Mesodermal cell (in vitro differentiated cells): ENCODE measurements at regions not wholly inside any gene's neighbourhood (a gene's known extent, or its start where the extent isn't known, plus 50 kb on each side); places are given as distances from the start of the nearest gene placed in this dataset.
A peak's percentile ranks its signal among the peaks of the same experiment; 100 is the strongest.

Source experiments
- H3K27ac ChIP-seq: 2 replicates; pipeline ENCODE4 v1.7.0; 2013; ENCODE audit warnings: mild to moderate bottlenecking, low read depth, low read length, moderate library complexity; ENCODE audit not compliant: severe bottlenecking
- H3K36me3 ChIP-seq: 2 replicates; pipeline ENCODE4 v1.7.1; 2013; ENCODE audit warnings: mild to moderate bottlenecking, low read length, moderate library complexity; ENCODE audit not compliant: control insufficient read depth, insufficient read depth
- H3K4me1 ChIP-seq: one replicate; pipeline ENCODE4 v1.7.1; 2013; ENCODE audit warnings: mild to moderate bottlenecking, low read length; ENCODE audit not compliant: insufficient read depth, control insufficient read depth, poor library complexity, severe bottlenecking
- H3K4me3 ChIP-seq: 2 replicates; pipeline ENCODE4 v1.7.0; 2013; ENCODE audit warnings: low read length, control low read depth, mild to moderate bottlenecking; ENCODE audit not compliant: insufficient read depth, poor library complexity, severe bottlenecking; ENCODE audit errors: extremely low read depth
- H3K9me3 ChIP-seq: 2 replicates; pipeline ENCODE4 v1.7.1; 2013; ENCODE audit warnings: mild to moderate bottlenecking, low read length, moderate library complexity; ENCODE audit not compliant: control insufficient read depth
- WGBS, 2 experiments: methylation state at CpG; one replicate each; pipeline ENCODE4 v1.1.5; 2013; ENCODE audit warnings: missing lambda C conversion rate in 2 of 2; ENCODE audit not compliant: insufficient coverage in 2 of 2; 5-methylcytosine and 5-hydroxymethylcytosine counted together

DNA sequence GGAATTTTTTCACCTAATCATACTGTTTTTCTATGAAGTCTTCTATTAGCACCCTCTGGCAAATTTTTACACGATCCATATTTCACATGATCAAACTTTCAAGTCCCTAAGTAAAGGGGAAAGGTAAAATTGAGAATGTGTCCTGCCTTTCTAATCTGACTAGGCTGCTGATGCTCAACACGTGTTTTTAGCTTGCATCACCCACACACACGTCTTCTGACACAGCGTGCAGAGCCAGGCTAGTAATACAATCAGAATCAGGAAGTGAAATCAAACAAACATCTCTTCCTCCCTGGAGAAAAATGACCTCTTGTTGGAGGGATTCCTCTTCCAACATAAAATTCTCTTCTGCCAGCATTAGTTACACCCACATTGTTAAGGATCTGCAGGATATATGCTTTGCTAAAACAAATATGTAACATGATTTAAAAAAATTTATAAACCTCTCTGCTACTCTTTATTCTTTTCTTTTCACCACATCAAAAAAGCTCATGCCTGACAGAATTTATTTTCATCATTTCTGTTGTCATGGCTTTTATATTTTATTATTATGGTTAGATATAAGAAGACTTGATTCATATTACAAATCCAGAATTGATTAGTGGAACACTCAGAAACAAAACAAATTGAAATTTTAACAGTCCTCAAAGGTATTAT, 122.4 kb downstream of the RAP2B start:
- no peak overlapping the region for H3K4me3 ChIP-seq
- no peaks in the 10 kb centered on the region for H3K36me3 ChIP-seq
- no peaks in the 10 kb centered on the region for H3K9me3 ChIP-seq
- H3K4me1 ChIP-seq = peaks cover 17% of the 10 kb centered on the region
- peak overlapping the region; percentile 46 for H3K27ac ChIP-seq
- no CpG with 5 or more reads among the region's 4 CpGs for WGBS, 2 experiments

DNA sequence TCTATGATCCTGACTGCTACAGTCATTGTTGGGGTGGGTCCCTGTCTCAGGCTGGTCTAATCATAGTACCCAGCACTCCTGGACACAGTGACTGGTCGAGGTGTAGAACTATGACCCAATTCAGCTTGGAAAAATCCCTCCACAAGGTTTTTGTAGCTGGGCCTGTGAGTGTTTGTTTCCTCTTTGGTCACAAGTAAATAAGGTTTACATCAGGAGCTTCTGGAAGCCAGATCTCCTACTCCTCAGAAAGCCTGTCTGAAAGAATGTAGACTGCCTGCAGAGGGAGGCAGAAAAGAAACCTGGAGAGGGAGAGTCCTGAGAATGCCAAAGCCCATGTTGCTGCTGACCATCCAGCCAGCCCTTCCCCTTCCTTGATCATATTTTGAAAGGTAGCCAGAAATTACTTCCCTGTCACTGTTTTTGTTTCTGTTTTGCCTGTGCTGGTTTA, 123.2 kb downstream of the RAP2B start:
- Histone ChIP-seq H3K27ac (peak overlapping the region; percentile 37), H3K9me3 (no peaks in the 10 kb centered on the region), H3K4me1 (peaks cover 21% of the 10 kb centered on the region), H3K4me3 (no peak overlapping the region), H3K36me3 (no peaks in the 10 kb centered on the region)
- 71% methylated on average over 1 of the region's 1 CpG; no CpG with 5 or more reads in 1 of the 2 experiments for WGBS, 2 experiments

DNA sequence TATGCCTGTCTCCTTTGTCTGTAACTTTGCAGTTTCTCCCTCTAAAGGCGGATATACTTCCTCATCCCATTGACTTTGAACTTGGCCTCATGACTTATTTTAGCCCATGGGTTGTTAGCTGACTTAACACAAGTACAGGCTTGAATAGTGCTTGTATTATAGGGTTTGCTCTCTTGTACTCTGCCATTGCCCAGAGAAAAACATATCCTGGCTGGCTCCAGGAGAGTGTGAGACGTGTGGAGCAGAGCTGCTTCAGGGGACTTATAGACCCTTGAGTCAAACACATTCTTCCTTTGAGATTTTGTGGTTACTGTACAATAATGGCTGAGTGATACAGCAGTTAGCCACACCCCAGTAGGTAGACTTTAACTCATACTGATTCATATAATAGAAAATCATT, 124.0 kb downstream of the RAP2B start:
- Histone ChIP-seq H3K4me3 (no peak overlapping the region), H3K9me3 (no peaks in the 10 kb centered on the region), H3K4me1 (peaks cover 21% of the 10 kb centered on the region), H3K36me3 (no peaks in the 10 kb centered on the region), H3K27ac (no peak overlapping the region)
- WGBS, 2 experiments = 83% methylated on average over 1 of the region's 2 CpGs; no CpG with 5 or more reads in 1 of the 2 experiments

- Histone ChIP-seq H3K36me3 (no peaks in the 10 kb centered on the region), H3K4me1 (peaks cover 21% of the 10 kb centered on the region), H3K4me3 (no peak overlapping the region), H3K9me3 (no peaks in the 10 kb centered on the region), H3K27ac (no peak overlapping the region)
- 87 to 94% methylated on average over 2 of the region's 3 CpGs for WGBS, 2 experiments
Observed at GRCh38 chr3:153287017-153287416, 125.0 kb downstream of the RAP2B start.

DNA sequence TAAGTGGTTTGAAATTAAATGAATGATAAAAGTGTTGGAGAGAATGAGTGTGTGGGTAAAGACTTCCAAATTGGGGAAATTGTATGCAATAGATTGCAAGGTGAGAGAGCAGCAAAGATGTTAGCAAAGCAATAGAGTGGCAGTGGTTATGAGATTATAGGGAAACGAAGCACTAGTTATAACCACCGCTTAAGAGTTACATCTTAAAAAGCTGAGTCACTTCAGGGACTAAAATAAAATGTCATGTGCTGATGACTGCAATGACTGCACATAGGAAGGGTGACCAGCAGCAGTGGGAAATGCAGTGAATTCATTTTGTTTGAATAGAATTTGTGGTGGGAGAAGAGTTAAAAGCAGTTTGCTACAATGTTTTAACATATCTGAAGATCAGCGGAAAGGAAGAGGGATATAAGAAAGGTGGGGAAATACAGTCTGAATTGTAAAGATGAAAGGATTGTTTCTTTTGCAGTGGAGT, 127.3 kb downstream of the RAP2B start:
- H3K4me1 ChIP-seq = peaks cover 17% of the 10 kb centered on the region
- no peak overlapping the region for H3K4me3 ChIP-seq
- no peaks in the 10 kb centered on the region for H3K9me3 ChIP-seq
- H3K36me3 ChIP-seq = no peaks in the 10 kb centered on the region
- WGBS, 2 experiments = 79 to 81% methylated on average over 3 of the region's 3 CpGs
- no peak overlapping the region for H3K27ac ChIP-seq

GRCh38 chr3:153290268-153291015, 128.4 kb downstream of the RAP2B start:
- no CpG with 5 or more reads among the region's 1 CpG for WGBS, 2 experiments
- Histone ChIP-seq H3K36me3 (no peaks in the 10 kb centered on the region), H3K4me1 (peaks cover 7% of the 10 kb centered on the region), H3K27ac (no peak overlapping the region), H3K4me3 (no peak overlapping the region), H3K9me3 (no peaks in the 10 kb centered on the region)

DNA sequence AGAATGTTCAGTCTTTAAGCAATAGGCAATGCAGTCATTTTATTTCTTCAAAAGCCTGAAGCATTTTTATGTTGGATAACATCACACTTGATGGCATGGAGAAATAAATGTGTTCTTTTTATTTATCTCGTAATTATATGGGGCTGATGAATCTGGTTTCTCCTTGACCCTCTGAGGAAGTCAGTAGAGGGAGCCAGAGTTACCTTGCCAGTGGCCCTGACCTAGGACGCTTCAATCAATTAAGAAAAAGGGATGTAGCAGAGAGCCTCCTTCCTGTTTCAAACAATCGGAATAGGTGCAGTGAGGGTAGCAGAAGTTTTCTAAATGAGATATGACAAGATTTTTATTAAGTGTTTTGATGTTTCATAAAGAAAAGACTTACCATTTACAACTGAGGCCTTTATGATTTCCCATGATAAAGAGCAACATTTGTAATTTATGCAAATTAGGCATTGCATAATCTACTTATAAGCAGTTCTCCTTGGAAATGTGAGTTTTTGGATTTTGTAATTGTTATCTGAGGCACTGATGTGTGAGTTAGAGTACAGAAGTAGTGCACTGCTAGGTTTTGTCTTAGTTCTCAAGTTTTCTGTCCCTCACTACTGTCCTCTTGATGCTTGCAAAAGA, 129.1 kb downstream of the RAP2B start:
- Histone ChIP-seq H3K4me3 (no peak overlapping the region), H3K36me3 (no peaks in the 10 kb centered on the region), H3K4me1 (peaks cover 6% of the 10 kb centered on the region), H3K9me3 (no peaks in the 10 kb centered on the region), H3K27ac (no peak overlapping the region)
- WGBS, 2 experiments = 39 to 65% methylated on average over 2 of the region's 3 CpGs

DNA sequence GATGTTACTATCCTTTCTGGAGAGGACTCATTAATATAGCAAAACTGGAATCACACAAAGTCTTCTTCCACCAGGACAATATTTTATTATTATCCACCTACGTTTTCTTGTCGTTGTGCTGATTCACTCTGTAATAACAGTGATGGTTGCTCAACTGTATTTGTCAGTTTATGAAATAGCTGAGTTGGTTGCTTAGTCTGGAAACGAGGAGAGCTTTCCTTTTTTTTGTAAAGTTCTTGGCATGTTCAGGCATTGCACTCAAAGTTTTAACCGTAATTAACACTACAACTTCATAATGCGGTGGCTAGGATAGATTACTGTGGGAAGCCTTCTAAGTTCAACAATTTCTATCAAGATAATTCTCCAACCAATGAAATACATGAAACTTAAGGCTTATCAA, 131.2 kb downstream of the RAP2B start:
- no peak overlapping the region for H3K27ac ChIP-seq
- H3K4me3 ChIP-seq = no peak overlapping the region
- WGBS, 2 experiments = 67 to 100% methylated on average over 1 to 2 of the region's 5 CpGs

DNA sequence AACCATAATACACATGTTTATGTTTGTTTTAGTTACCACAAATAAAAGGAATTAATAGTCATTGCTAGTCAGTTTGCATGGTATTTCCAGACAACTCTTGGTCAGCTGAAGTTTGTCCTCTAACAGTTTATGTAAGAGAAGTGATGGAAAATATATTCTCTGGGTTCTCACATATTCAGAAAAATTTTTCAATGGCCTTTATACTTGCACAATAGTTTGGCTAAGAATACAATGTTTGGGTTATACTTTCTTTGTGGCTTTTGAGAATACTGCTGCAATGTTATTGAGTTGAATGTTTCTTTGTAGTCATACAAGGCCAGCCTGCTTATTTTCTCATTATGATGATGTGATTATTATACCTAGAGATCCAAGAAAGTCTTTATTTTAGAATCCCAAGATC, 133.9 kb downstream of the RAP2B start:
- no peak overlapping the region for H3K27ac ChIP-seq
- H3K4me3 ChIP-seq = no peak overlapping the region
- H3K9me3 ChIP-seq = no peaks in the 10 kb centered on the region
- H3K4me1 ChIP-seq = no peaks in the 10 kb centered on the region
- H3K36me3 ChIP-seq = no peaks in the 10 kb centered on the region

More for the DNA sequence above, 131.2 kb downstream of the RAP2B start:
- Histone ChIP-seq H3K4me1 (peaks cover 6% of the 10 kb centered on the region), H3K36me3 (no peaks in the 10 kb centered on the region), H3K9me3 (no peaks in the 10 kb centered on the region)

GRCh38 chr3:153305189-153305588, 143.2 kb downstream of the RAP2B start:
- H3K27ac ChIP-seq = no peak overlapping the region
- no peaks in the 10 kb centered on the region for H3K9me3 ChIP-seq
- H3K4me3 ChIP-seq = no peak overlapping the region
- H3K4me1 ChIP-seq = no peaks in the 10 kb centered on the region
- WGBS, 2 experiments = 100% methylated on average over 1 of the region's 2 CpGs; no CpG with 5 or more reads in 1 of the 2 experiments
- no peaks in the 10 kb centered on the region for H3K36me3 ChIP-seq
